NT2/D1 (cell line): ENCODE measurements at regions not wholly inside any gene's neighbourhood (a gene's known extent, or its start where the extent isn't known, plus 50 kb on each side); places are given as distances from the start of the nearest gene placed in this dataset.

Source experiments
- SUZ12 ChIP-seq: IDR thresholded peaks from 2 replicates; pipeline ENCODE4 v1.6.1; 2011; ENCODE audit not compliant: insufficient read length, insufficient read depth; ENCODE audit errors: extremely low read depth
- YY1 ChIP-seq: IDR thresholded peaks from 2 replicates; pipeline ENCODE4 v1.6.1; 2011; ENCODE audit not compliant: insufficient read length, insufficient read depth
- ZNF274 ChIP-seq: IDR thresholded peaks from 2 replicates; pipeline ENCODE4 v1.6.1; 2011; ENCODE audit warnings: mild to moderate bottlenecking, low read depth, low read length

- no peak for TF ChIP-seq ZNF274
- no peak for TF ChIP-seq YY1
- TF ChIP-seq SUZ12 = no peak
Observed at GRCh38 chr6:23441808-23442461, 684.1 kb upstream of the NRSN1 start.
